ENCODE measurements at regions not wholly inside any gene's neighbourhood (a gene's known extent, or its start where the extent isn't known, plus 50 kb on each side); places are given as distances from the start of the nearest gene placed in this dataset.

DNA sequence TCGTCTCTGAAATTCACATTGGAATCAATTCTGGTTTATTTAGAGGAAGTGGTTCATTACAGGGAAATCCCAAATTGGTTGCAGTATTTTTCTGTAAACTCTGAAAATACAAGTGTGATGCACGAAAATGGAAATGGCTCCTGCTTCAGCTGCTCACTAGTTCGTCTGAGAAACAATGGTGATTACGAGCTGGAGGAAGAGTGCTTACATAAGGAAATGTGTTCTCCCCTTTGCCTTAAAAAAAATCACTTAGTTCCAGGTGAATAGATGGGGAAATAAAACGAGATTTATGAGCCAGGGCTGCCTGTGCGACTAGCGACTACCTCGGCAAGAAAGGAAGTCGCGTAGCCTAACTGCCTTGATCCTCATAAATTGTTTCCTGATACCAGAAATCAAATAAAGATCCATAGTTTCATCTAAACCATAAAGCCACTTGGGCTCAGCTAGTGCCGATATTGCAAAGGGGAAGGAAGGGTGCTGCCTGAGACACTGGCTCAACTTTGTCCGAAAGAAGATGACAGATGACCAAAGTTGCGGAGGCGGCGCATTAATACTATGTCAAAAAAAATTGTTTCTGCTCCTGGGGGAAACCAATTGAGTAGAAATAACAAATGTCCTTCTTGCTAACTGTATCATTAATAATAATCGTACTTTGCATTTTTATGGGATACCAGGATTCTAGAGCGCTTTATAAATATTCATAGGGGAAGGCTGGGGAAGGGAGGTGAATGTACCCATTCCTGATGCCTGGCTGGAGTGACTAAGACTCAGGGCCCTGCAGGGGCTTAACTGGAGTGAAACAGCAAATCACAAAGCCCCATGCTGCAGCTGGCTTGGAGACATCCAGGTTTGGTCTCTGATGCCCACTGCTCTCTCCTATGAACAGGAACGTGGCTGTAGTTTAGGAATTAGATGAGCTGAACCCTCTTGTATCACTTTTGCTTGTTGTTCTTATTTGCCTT, 185.7 kb downstream of the BLID start:
- WGBS = 45% methylated on average over 18 of the region's 18 CpGs
- H3K4me3 ChIP-seq (ENCODE audit: low read length) = peak overlapping the region; percentile 56

DNA sequence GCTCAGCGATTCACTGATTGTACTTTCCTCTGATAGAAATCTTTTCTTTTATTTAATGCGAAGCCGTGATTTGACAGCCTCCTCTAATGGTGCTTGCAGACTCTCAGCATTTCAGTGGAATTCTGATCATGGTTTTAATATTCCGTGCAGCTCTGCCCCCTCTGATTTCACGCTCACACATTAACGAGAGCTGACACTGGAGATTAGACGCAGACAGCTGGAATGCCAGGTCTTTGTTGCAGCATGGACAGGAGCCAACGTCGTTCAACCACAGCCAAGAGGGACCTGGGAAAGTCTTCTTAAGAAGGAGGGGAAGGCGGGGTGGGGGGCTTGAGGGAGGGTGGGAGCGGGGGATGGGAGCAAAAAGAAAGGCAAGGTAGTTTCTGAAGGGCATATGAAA, 186.4 kb downstream of the BLID start:
- H3K27ac ChIP-seq (ENCODE audit: low read depth, low read length) = no peak overlapping the region; the same call in 1 of the 2 replicates
- no peak overlapping the region for H3K9ac ChIP-seq (ENCODE audit: low read depth, low read length)
- peaks cover 30% of the 10 kb centered on the region for H3K27me3 ChIP-seq (ENCODE audit: insufficient read depth, low read length)
- no peaks in the 10 kb centered on the region for H3K9me3 ChIP-seq (ENCODE audit: insufficient read depth, low read depth, low read length)
- WGBS = 5% methylated on average over 11 of the region's 11 CpGs
- peaks cover 37% of the 10 kb centered on the region for H3K4me1 ChIP-seq (ENCODE audit: insufficient read depth, low read length)
- H3K36me3 ChIP-seq (ENCODE audit: insufficient read depth, low read length) = no peaks in the 10 kb centered on the region
- peak overlapping the region; percentile 56 for H3K4me3 ChIP-seq (ENCODE audit: low read length)

More for the DNA sequence above, 185.7 kb downstream of the BLID start:
- Histone ChIP-seq H3K9ac (ENCODE audit: low read depth, low read length) (no peak overlapping the region), H3K27me3 (ENCODE audit: insufficient read depth, low read length) (peaks cover 30% of the 10 kb centered on the region), H3K9me3 (ENCODE audit: insufficient read depth, low read depth, low read length) (no peaks in the 10 kb centered on the region), H3K36me3 (ENCODE audit: insufficient read depth, low read length) (no peaks in the 10 kb centered on the region), H3K4me1 (ENCODE audit: insufficient read depth, low read length) (peaks cover 37% of the 10 kb centered on the region), H3K27ac (ENCODE audit: low read depth, low read length) (no peak overlapping the region)

DNA sequence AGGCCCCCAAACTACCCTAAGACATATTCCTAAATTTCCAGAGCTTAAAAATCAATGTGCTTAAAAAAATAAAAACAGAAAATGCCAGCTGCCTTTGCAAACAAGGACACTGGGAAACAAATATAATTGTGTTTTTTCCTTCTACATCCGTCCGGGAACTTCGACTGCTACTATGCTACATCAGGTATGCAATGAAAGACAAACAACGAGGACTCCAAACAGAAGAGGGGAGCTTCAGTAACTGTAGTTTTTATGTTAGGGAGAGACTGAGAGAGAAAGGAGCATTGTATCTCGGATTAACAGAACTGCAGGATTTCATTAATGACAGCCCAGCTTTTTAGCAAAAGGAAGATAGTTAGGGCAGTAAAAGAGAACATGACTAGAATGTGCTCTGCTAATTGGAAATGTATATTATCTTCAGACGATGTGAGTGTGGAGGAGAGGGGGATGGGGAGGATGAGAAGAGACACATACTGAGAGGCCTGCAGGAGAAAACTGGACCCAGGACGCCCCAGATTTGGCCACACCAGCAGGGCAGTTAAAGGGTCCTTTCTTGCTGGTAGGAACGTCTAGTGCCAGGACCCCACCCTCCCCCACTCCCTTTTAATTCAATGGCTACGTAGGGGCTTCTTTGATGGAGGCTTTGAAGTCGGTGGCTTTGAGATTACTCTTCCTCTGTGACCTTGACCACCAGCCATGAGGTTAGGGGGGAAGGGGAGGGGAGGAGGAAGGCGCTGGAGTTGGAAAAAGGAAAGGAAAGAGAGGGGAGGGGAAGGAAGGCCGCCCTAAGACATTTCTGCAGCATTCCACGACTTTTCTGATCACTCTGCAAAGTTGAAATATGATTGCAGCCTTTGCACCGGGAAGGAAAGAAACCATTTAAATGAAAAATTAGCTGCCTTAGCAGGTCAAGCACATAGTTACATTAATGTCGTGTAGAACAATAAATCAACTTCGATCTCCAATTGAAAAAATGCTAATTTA, 187.1 kb downstream of the BLID start:
- Histone ChIP-seq H3K36me3 (ENCODE audit: insufficient read depth, low read length) (no peaks in the 10 kb centered on the region), H3K9ac (ENCODE audit: low read depth, low read length) (no peak overlapping the region), H3K9me3 (ENCODE audit: insufficient read depth, low read depth, low read length) (no peaks in the 10 kb centered on the region), H3K27ac (ENCODE audit: low read depth, low read length) (no peak overlapping the region; the same call in 1 of the 2 replicates), H3K4me3 (ENCODE audit: low read length) (peak overlapping the region; percentile 56), H3K27me3 (ENCODE audit: insufficient read depth, low read length) (peaks cover 30% of the 10 kb centered on the region), H3K4me1 (ENCODE audit: insufficient read depth, low read length) (peaks cover 37% of the 10 kb centered on the region)
- 15% methylated on average over 15 of the region's 16 CpGs for WGBS

DNA sequence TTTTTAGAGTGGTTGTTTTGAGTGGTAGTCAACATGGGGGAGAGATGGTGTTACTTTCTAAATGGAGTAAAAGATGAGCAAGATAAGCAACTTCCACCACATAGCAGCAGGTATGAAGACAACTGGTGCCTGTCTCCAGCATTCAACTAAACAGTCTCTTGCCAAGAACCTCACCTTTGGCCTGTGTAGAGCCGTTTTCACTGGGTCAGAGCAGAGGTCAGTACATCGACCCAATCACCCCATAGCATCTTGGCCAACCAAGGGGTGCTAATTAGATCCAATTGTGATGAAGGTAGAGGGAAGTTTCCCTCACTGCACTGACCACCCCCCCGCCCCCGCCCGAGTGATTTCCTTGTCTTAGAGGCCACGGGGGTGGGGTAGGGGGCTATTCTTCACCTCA, 188.2 kb downstream of the BLID start:
- no peak overlapping the region for H3K27ac ChIP-seq (ENCODE audit: low read depth, low read length)
- H3K9ac ChIP-seq (ENCODE audit: low read depth, low read length) = no peak overlapping the region
- H3K9me3 ChIP-seq (ENCODE audit: insufficient read depth, low read depth, low read length) = no peaks in the 10 kb centered on the region
- WGBS = 87% methylated on average over 6 of the region's 6 CpGs
- peaks cover 30% of the 10 kb centered on the region for H3K27me3 ChIP-seq (ENCODE audit: insufficient read depth, low read length)
- no peaks in the 10 kb centered on the region for H3K36me3 ChIP-seq (ENCODE audit: insufficient read depth, low read length)
- no peak overlapping the region for H3K4me3 ChIP-seq (ENCODE audit: low read length)
- H3K4me1 ChIP-seq (ENCODE audit: insufficient read depth, low read length) = peaks cover 32% of the 10 kb centered on the region

DNA sequence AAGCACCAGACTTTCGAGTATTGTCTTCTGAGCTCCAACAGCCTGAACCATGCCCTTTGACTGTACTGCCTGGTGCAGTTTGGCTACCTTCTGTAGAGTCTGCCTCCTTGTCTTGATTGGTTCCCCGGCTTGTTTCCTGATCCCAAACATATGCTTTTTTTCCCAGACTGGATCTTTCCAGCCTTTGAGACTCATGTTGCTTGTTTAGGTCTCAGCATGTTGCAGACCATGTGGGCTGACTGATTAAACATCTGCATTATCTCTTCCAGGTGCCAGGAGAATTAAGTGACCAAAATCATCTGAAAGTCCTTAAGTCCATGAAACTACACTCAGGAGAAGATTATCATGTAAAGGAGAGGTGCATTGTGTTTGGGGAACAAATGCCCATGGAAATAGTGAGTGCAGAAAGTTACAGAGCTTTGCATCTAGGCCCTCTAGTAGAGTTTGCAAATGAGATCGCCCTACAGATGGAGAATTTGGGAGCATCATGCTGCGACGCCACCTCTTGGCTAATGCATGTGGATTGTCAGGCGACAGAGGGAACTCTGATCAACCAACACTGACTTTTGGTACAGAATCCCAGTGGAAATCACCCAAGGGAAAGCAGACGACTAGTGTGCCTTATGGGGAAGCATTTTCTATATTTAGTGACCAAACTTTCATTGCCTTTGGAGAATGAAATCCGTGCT, 188.8 kb downstream of the BLID start:
- Histone ChIP-seq H3K4me3 (ENCODE audit: low read length) (no peak overlapping the region), H3K27ac (ENCODE audit: low read depth, low read length) (no peak overlapping the region), H3K27me3 (ENCODE audit: insufficient read depth, low read length) (peaks cover 30% of the 10 kb centered on the region), H3K4me1 (ENCODE audit: insufficient read depth, low read length) (peaks cover 32% of the 10 kb centered on the region), H3K9ac (ENCODE audit: low read depth, low read length) (no peak overlapping the region), H3K9me3 (ENCODE audit: insufficient read depth, low read depth, low read length) (no peaks in the 10 kb centered on the region), H3K36me3 (ENCODE audit: insufficient read depth, low read length) (no peaks in the 10 kb centered on the region)
- 77% methylated on average over 8 of the region's 8 CpGs for WGBS

GRCh38 chr11:121924191-121924590, 191.8 kb downstream of the BLID start:
- Histone ChIP-seq H3K36me3 (ENCODE audit: insufficient read depth, low read length) (no peaks in the 10 kb centered on the region), H3K9me3 (ENCODE audit: insufficient read depth, low read depth, low read length) (no peaks in the 10 kb centered on the region), H3K27ac (ENCODE audit: low read depth, low read length) (no peak overlapping the region), H3K4me1 (ENCODE audit: insufficient read depth, low read length) (peaks cover 19% of the 10 kb centered on the region), H3K4me3 (ENCODE audit: low read length) (no peak overlapping the region), H3K27me3 (ENCODE audit: insufficient read depth, low read length) (peaks cover 16% of the 10 kb centered on the region), H3K9ac (ENCODE audit: low read depth, low read length) (no peak overlapping the region)
- WGBS = 94% methylated on average over 6 of the region's 6 CpGs

GRCh38 chr11:121917482-121917881, 198.5 kb downstream of the BLID start:
- no peaks in the 10 kb centered on the region for H3K36me3 ChIP-seq (ENCODE audit: insufficient read depth, low read length)
- H3K27ac ChIP-seq (ENCODE audit: low read depth, low read length) = no peak overlapping the region
- H3K9me3 ChIP-seq (ENCODE audit: insufficient read depth, low read depth, low read length) = no peaks in the 10 kb centered on the region
- H3K4me1 ChIP-seq (ENCODE audit: insufficient read depth, low read length) = no peaks in the 10 kb centered on the region
- no peaks in the 10 kb centered on the region for H3K27me3 ChIP-seq (ENCODE audit: insufficient read depth, low read length)
- WGBS = 100% methylated on average over 1 of the region's 1 CpG
- no peak overlapping the region for H3K4me3 ChIP-seq (ENCODE audit: low read length)
- no peak overlapping the region for H3K9ac ChIP-seq (ENCODE audit: low read depth, low read length)

- Histone ChIP-seq H3K27ac (ENCODE audit: low read depth, low read length) (no peak overlapping the region), H3K4me3 (ENCODE audit: low read length) (no peak overlapping the region), H3K27me3 (ENCODE audit: insufficient read depth, low read length) (no peaks in the 10 kb centered on the region), H3K4me1 (ENCODE audit: insufficient read depth, low read length) (no peaks in the 10 kb centered on the region), H3K9me3 (ENCODE audit: insufficient read depth, low read depth, low read length) (no peaks in the 10 kb centered on the region), H3K36me3 (ENCODE audit: insufficient read depth, low read length) (no peaks in the 10 kb centered on the region), H3K9ac (ENCODE audit: low read depth, low read length) (no peak overlapping the region)
- WGBS = 94% methylated on average over 1 of the region's 2 CpGs
Measured at GRCh38 chr11:121914508-121915059, 201.4 kb downstream of the BLID start.

- Histone ChIP-seq H3K36me3 (ENCODE audit: insufficient read depth, low read length) (no peaks in the 10 kb centered on the region), H3K27ac (ENCODE audit: low read depth, low read length) (no peak overlapping the region), H3K9me3 (ENCODE audit: insufficient read depth, low read depth, low read length) (0 out of 2 replicates have a peak, but pooled peaks cover 3% of the 10 kb centered on the region), H3K9ac (ENCODE audit: low read depth, low read length) (no peak overlapping the region), H3K4me3 (ENCODE audit: low read length) (no peak overlapping the region), H3K27me3 (ENCODE audit: insufficient read depth, low read length) (no peaks in the 10 kb centered on the region), H3K4me1 (ENCODE audit: insufficient read depth, low read length) (no peaks in the 10 kb centered on the region)
- 87% methylated on average over 2 of the region's 2 CpGs for WGBS
Measured at GRCh38 chr11:121909596-121909995, 206.4 kb downstream of the BLID start.

DNA sequence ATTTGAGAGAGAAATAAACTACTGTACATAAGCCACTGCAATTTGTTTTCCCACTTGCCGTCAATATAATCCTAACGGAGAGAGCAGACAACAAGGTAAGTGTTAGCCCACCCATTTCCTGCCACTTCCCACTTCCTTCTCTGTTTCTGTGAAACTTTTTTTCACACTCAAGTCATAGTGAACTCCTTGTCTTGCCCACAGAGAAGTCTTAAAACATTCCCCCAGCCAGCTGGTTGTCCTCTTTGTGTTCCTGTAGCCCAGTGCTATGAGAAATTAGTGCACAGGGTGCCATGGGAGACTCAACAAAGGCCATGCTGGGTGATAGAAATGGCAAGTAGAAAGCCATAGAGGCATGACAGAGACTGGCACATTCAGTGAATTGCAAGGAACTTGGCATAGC, 208.6 kb downstream of the BLID start:
- H3K27ac ChIP-seq (ENCODE audit: low read depth, low read length) = no peak overlapping the region
- H3K4me1 ChIP-seq (ENCODE audit: insufficient read depth, low read length) = no peaks in the 10 kb centered on the region
- no peaks in the 10 kb centered on the region for H3K36me3 ChIP-seq (ENCODE audit: insufficient read depth, low read length)
- WGBS = 90% methylated on average over 2 of the region's 2 CpGs
- H3K4me3 ChIP-seq (ENCODE audit: low read length) = no peak overlapping the region
- H3K27me3 ChIP-seq (ENCODE audit: insufficient read depth, low read length) = no peaks in the 10 kb centered on the region
- 0 out of 2 replicates have a peak, but pooled peaks cover 3% of the 10 kb centered on the region for H3K9me3 ChIP-seq (ENCODE audit: insufficient read depth, low read depth, low read length)
- no peak overlapping the region for H3K9ac ChIP-seq (ENCODE audit: low read depth, low read length)

All from HUES64 (cell line).